Astrocyte of the spinal cord (primary cell): ENCODE measurements at regions not wholly inside any gene's neighbourhood (a gene's known extent, or its start where the extent isn't known, plus 50 kb on each side); places are given as distances from the start of the nearest gene placed in this dataset.

Source experiments
- DNase-seq: peaks from one replicate; pipeline ENCODE4 v3.0.0; 2011; ENCODE audit warnings: low read depth, low spot score
- H3K4me3 ChIP-seq: 2 replicates; pipeline ENCODE4 v1.5.1; 2011; ENCODE audit warnings: low read depth, mild to moderate bottlenecking, low read length, moderate library complexity
- in situ Hi-C: cut with HindIII; loops from 2 replicates; pipeline ENCODE4 v1.10.0; 2017; ENCODE audit warnings: low sequenced_read_pairs
- TF ChIP-seq, protein P1 (sequence below): IDR thresholded peaks from 2 replicates; pipeline ENCODE4 v1.5.1; 2012; ENCODE audit warnings: low read depth, mild to moderate bottlenecking, low read length, inconsistent platforms

DNA sequence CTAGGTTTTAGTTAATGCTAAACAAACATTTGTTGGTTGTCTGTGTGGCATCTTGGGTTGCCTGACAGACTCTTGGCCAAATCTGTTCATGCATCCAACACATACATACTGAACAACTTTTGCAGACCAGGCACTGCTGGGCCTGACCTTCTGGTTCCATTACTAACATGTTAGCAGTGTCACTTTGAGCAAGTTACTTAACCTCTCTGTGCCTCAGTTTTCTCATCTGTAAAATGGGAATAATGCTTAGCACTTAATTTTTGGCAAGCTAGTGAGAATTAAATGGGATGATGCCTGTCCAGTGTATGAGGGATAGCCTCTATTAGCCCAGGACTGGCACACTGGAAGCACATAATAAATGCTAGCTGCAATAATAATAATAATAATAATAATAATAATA lies 169.9 kb downstream of the DHX35 start:
- in situ Hi-C loops: no loop called here
- H3K4me3 ChIP-seq: no peak overlapping the region
- TF ChIP-seq, protein P1, sequence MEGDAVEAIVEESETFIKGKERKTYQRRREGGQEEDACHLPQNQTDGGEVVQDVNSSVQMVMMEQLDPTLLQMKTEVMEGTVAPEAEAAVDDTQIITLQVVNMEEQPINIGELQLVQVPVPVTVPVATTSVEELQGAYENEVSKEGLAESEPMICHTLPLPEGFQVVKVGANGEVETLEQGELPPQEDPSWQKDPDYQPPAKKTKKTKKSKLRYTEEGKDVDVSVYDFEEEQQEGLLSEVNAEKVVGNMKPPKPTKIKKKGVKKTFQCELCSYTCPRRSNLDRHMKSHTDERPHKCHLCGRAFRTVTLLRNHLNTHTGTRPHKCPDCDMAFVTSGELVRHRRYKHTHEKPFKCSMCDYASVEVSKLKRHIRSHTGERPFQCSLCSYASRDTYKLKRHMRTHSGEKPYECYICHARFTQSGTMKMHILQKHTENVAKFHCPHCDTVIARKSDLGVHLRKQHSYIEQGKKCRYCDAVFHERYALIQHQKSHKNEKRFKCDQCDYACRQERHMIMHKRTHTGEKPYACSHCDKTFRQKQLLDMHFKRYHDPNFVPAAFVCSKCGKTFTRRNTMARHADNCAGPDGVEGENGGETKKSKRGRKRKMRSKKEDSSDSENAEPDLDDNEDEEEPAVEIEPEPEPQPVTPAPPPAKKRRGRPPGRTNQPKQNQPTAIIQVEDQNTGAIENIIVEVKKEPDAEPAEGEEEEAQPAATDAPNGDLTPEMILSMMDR: no peak
- DNase-seq: no peak

DNA sequence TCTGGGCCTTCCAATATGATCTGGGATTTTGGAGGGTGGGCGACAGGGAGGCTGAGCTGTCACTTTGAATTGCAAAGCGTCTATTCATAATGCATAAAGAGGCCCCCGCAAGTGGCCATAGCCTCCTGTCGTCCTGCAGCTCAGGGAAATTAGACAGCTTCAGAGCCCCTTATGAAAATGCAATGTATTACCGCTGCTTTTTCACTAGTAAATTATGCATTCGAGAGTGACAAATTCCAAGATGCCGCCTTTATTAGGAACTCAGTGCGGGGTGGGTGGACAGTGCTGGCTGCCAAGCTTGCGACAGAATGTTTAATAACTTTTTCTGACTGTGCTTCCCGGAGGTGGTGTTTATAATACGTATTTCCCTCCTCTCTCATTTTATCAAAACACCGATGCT lies 168.5 kb downstream of the DHX35 start:
- no peak overlapping the region for H3K4me3 ChIP-seq
- DNase-seq: no peak
- TF ChIP-seq, protein P1: no peak
- in situ Hi-C loops: no loop called here

DNA sequence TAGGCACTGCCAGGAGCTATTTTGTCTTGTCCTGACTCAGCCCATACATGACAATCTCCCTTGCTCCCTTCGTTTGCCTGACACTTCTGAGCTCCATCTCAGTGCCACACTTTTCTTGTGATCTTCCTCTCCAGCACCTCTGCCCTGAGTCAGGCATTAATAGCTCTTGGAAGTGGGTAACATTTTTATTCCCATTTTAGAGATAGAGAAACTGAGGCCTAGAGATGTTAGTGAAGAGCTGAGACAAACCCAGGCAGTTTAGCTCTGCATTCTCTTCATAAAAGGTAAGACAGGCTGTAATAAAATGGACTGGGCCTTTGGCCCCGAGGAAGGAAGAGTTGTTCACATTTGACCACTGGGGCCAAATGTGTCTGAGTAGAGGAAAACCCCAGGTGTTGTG lies 167.4 kb downstream of the DHX35 start:
- H3K4me3 ChIP-seq: no peak overlapping the region
- in situ Hi-C loops: no loop called here
- DNase-seq: no peak
- TF ChIP-seq, protein P1: no peak

DNA sequence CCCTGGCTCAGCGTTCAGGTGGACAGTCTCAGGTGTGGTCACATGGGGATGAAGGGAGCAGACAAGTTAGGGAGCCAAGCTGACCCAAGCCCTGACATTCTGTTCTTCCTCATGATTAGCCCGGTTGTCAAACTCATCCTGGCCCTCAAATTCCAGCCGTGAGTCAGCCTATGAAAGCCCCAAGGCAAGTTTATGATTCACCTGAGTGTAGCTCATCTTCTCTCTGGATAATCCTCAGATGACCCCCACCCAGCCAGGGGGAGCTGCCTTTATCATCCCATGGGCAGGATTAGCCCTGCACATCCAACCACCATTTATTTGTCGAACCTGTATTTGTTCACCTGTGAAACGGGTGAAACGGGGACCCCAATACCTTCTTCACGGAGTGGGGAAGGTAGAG lies 161.9 kb downstream of the DHX35 start:
- no peak for DNase-seq
- in situ Hi-C loops: no loop called here
- no peak overlapping the region for H3K4me3 ChIP-seq
- TF ChIP-seq, protein P1: no peak

DNA sequence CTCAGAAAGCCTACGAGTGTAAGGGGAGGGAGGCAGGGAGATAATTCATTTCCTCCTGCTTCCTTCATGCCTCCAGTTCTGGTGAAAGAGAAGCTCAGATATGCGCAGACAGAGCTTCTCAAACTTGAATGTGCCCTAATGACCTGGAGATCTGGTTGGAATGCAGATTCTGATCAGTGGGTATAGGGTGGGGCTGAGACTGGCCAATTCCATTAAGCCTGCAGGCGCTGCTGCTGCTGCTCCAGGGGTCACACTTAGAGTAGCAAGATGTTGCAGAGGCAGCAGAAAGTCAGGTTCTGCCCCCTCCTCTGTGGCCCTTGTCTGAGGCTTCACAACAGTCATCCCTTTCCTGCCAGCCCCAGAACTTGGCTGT lies 161.0 kb downstream of the DHX35 start:
- H3K4me3 ChIP-seq: no peak overlapping the region
- in situ Hi-C loops: no loop called here
- DNase-seq: no peak
- TF ChIP-seq, protein P1: no peak

DNA sequence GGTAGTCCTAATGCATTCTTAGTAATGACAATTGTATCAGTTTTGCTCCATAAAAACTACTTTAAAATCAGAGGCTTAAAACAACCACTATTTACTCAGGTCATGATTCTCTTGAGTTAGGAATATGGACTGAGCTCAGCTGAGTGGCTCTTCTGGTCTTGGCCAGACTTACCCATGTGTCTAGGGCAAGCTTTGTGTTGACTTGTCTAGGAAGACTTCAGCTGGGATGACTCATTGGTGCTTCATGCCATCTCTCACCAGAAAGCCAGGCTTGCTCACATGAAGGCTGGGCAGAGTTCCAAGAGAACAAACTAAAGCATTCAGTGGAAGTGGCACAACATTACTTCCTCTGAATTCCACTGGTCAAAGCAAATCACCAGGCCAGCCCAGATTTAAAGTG lies 155.3 kb downstream of the DHX35 start:
- in situ Hi-C loops: no loop called here
- peak; percentile 15 for DNase-seq
- TF ChIP-seq, protein P1: no peak
- no peak overlapping the region for H3K4me3 ChIP-seq

DNA sequence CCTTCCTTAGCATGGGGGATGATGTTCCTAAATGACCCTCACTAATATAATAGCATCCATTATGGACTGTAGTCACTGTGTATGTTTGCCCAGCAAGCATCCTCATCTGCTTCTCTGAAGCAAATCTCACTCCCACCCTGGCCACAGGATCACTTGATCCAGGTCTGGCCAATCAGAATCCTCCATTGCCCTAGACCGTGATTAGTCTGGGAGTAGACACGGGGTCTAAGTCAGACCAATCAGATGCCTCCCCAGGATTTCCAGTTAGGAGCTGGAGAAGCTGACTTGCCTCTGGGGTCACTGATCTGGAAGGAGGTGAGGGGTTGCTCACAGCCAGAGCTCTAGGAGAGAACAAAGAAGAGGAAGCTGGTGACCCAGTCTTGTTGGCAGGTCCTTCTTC lies 153.9 kb downstream of the DHX35 start:
- TF ChIP-seq, protein P1: no peak
- H3K4me3 ChIP-seq: no peak overlapping the region
- DNase-seq: no peak
- in situ Hi-C loops: no loop called here
